Stomach (tissue), 4 donors: ENCODE measurements at regions not wholly inside any gene's neighbourhood (a gene's known extent, or its start where the extent isn't known, plus 50 kb on each side); places are given as distances from the start of the nearest gene placed in this dataset.

Experiments used
- CTCF ChIP-seq, 7 experiments: fragments of 450-650 bp in 4 of 7; fragments of 200-600 bp in 3 of 7; sonication (generic) in 3 of 7; IDR thresholded peaks; one replicate each; pipeline ENCODE4 v1.5.1; 2016 to 2019; ENCODE audit warnings: antibody characterized with exemption in 7 of 7, control low read depth in 2 of 7, mild to moderate bottlenecking in 1 of 7
- EP300 ChIP-seq: sonication (generic); formaldehyde crosslinking; IDR thresholded peaks from one replicate; pipeline ENCODE4 v1.6.1; 2017; ENCODE audit warnings: antibody characterized with exemption
- POLR2A ChIP-seq, 4 donors: fragments of 450-650 bp; IDR thresholded peaks; one replicate each; pipeline ENCODE4 v1.6.1; 2016; ENCODE audit warnings: antibody characterized with exemption in 4 of 4, control low read depth in 2 of 4, mild to moderate bottlenecking in 1 of 4, moderate library complexity in 1 of 4

DNA sequence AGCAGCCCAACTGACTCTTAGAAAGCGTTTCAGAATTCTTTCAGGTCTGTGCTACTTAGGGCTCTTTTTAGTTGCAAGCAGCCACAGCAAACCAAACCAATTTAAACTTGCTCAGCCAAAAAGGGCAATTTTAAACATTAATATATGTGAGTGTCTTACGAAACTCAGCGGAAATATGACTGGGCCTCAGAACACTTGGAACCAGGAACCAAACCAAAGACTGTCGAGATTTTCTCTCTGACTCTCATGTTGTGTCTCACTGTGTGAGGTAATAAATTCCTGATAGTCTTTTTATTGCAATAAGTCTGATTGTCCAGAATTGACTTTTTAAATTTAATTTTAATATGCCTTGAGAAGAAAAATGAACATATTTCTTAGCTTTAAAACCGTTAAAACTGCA lies 122.3 kb downstream of the SYF2 start:
- TF ChIP-seq EP300 (no peak), CTCF (IDR thresholded peaks at IDR 0.05) (no peak), POLR2A (IDR thresholded peaks at IDR 0.05) (no peak)
